ENCODE measurements at regions not wholly inside any gene's neighbourhood (a gene's known extent, or its start where the extent isn't known, plus 50 kb on each side); places are given as distances from the start of the nearest gene placed in this dataset.
"Not testable (repeated sequence)": the region's sequence is repeated elsewhere in the genome, so short reads cannot be mapped to it uniquely, and the experiment has no call there.

DNA sequence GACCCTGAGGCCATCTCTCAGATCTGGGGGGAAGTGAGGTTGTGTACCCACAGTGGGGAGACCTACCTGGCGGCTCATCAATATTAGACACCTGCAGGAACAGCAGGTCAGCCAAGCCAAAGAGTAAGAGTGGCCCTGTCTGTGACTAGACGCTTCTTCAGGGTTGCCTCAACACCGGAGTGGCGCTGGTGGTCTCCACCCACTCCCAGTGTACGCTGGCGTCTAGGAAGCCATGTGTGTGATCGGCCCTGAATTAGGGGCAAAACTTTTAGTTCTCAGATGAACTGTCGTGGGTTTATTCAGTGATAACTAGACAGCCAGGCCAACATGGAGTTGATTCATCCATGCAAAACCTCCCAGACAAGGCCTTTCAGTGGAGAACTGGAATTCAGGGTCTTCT is 229.3 kb upstream of the PLGLB2 start:
- not testable (repeated sequence) for DNase-seq

- not testable (repeated sequence) for DNase-seq
These were observed 228.5 kb upstream of the PLGLB2 start for GRCh38 chr2:87519158-87520011.

- not testable (repeated sequence) for DNase-seq
These were observed 226.8 kb upstream of the PLGLB2 start for GRCh38 chr2:87521057-87521456.

- DNase-seq: not testable (repeated sequence)
These were observed 226.4 kb upstream of the PLGLB2 start for GRCh38 chr2:87521489-87521888.

DNA sequence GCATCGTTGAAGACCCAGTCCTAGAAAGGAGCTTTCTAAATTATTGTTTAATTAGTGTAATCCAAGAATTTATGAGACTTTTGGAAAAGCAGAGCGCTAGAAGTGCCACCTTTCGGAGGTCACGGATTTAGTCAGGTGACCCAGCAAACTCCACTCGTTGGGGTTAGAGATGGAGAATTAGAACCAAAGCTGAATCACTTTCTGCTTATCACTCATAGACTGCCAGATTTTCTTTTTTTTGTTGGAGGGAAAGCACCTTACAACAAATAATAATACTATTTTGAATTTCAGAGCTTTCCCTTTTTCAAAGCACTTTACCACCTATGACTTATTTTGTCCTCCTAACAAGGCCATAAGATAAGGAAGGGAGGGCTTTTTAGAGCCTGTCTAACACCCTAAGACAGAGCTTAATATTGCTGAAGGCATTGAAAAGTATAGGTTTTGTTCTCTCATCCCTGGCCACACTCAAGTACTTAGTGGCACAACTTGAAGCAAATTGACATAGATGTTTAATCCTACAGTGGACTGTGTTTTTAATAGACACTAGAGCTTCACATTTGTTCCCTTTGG is 223.2 kb upstream of the PLGLB2 start:
- DNase-seq: not testable (repeated sequence)

DNA sequence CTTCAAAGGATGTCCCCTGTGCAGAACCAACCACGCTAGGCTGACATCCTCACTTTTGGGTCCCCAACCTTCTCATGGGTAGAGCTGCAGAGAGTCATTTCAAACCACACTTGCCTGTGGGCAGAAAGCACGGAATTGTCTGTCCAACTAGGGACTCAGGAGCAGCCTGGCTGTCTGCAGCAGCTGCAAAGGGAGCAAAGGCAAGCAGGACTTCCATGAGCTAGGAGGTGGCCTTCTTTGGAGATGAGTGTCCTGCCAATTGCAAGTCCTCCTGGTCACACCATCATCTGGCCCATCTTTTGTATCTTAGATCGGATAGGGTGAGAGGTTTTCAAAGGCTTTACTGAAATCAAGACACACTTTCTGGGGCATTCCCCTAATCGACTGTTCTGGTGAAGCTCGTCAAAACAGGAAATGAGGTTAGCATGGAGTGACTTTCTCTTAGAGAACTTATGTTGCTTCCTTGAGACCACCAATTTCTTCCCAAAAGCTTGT is 222.3 kb upstream of the PLGLB2 start:
- not testable (repeated sequence) for DNase-seq

DNA sequence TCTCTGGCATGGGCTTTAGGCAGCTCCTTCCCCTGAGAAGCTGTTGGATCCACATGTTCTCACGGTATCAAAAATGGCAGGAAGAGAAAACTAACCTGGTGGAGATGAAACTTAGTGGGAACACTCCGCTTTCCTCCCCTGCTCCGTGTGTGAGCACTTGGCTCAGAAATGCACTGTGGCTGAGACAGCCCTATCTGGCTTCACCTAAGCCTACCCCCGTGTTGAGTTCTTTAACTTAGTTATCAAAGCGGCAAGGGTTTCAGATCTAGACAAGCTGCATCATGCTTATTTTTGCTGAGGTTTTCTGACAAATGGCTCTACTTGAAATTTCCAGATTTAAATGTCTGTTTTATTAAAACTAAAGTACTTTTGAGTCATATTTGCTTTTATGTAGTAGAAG is 221.6 kb upstream of the PLGLB2 start:
- not testable (repeated sequence) for DNase-seq

DNA sequence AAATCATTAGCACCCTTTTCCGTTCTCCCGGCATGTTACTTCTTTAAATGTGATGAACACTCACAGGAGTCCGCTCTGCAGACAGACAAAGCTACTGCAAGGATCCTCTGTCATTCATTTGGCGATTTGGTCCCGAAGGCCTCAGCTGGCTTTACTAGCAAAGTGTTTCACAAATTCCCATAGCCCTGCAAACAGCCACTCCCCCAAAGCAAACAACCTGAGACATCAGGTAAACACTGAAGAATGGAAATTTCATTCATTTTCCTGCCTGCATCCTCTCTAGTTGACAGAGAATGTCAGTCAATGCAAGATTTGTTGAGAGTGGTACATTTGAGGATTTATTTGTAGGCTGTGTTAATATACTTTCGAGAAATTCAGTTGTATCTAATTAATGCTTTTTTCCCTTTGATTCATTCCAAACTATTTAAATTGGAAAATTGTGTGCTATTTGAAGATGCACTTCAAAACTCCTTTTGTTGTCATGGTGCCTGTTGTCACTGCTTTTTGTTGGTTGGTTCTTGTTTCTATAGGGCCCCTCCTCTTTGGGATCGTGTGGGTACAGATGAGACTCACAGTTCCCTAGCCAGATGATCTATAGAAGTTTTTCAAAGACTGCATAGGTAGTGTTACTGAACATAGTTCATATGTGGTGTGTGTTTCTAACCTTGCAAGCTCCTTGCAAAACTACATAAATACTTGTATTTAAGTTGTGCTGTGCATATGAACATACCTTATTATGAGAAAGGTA is 215.7 kb upstream of the PLGLB2 start:
- not testable (repeated sequence) for DNase-seq

DNA sequence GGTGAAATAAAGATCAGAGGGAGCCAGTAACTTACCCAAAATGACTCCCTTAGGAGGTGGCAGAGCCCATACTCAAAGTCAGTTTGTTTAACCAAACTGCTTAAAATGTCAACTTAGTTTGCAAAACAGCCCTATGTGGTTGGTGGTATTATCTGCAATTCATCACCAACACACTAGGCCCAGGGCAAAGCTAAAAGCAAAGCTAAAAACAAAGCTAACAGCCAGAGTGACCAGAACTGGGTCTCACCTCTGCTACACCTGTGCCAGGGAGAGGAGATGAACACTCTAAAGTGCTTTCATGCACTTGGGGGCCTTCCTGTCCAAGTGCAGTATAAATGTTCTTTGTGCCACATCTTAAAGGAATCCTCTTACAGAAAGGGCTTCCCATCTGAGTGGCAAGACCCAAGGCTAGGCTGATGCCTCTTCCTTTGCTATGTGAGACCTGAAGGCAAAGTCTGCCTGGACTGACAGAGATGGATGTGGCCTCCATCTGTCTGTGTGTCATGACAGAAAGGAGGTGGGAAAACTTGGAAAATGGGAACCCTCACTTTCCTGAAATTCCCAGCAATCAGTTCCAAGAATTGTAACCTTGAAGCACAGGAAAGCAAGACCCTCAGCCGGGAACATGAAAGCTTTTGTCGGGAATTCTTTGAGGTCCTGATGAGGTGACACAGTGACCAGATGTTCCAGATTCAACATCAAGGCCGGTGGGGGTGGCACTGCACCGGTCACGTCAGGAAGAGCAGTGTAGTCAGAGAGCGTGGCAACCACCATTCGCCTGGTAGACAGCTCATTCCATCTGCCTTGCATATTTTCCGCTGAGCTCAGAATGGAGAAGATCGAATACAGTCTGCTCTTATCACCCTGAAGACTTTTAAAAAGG is 214.3 kb upstream of the PLGLB2 start:
- DNase-seq: peak; percentile 28

DNA sequence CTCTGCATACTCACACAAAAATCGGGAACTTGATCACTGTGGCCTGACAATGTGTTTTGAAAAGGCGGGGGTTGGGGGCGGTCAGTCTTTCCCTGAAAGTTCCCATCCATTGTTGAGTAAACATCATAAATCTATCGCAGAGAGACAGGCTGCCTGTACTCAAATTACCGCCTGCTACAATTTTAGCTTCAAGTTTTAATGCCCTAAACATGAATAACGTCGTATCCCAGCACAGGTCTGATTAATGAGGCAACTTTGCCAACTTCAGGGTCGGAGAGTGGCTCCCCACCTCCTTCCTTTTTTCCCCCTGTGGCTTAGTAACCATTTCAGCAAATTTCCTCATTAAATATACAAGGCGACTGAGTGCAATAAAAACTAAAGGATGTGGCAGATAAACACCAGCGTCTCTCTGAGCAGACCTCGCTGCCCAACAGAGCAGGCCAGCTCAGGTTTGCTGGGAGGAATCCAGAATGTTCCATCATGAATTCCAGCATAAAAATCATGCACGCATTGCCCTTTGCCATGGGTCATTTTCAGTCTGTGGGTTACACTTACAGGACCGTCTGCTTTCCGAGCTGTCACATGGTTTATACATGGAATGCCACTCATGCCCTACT is 213.5 kb upstream of the PLGLB2 start:
- not testable (repeated sequence) for DNase-seq

- not testable (repeated sequence) for DNase-seq
These were observed 211.5 kb upstream of the PLGLB2 start for GRCh38 chr2:87536427-87536826.

GRCh38 chr2:87537251-87537671 is 210.6 kb upstream of the PLGLB2 start:
- DNase-seq: not testable (repeated sequence)

DNA sequence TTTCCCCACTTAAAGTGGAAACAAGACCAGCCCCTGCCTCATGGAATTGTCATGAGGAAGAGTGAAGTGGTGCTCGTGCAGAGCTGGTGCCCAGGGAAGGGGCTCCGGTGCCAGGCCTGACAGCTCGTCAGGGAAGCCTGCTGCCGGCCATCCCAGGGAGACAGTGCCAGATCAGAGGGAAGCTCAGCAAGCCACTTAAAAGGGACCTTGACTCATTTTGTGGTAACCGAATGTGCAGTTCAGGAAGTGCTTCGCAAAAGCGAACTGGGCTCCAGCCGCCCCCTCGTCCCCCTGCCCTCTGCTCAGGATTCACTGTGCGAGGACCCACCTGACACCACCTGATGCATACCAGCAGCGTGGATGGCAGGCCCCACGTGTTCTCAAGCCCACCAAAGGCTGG is 209.6 kb upstream of the PLGLB2 start:
- DNase-seq: not testable (repeated sequence)

GRCh38 chr2:87539151-87539943 is 208.5 kb upstream of the PLGLB2 start:
- not testable (repeated sequence) for DNase-seq

DNA sequence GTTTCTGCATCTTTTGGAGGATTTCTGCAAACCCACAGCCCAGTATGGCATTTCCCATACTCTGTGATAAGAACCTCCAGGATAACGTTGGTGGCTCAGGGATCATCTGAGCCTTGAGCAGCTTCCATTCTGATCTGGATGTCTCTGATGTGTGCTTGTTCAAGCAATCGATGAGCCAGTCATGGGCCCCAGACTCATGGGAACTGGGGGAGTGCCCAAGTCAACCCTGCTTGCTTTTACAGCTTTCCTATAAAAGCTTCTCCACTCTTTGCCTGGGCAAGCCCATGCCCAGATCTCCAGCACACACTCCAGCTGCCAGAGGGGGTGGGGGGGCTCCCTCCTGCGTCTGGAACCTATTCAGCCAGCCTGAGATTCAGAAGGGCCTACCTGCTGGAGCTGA is 207.6 kb upstream of the PLGLB2 start:
- not testable (repeated sequence) for DNase-seq

- peak; percentile 2 for DNase-seq
These were observed 205.2 kb upstream of the PLGLB2 start for GRCh38 chr2:87542599-87543174.

- DNase-seq: not testable (repeated sequence)
These were observed 204.1 kb upstream of the PLGLB2 start for GRCh38 chr2:87543797-87544196.

GRCh38 chr2:87547106-87547505 is 200.8 kb upstream of the PLGLB2 start:
- not testable (repeated sequence) for DNase-seq

DNA sequence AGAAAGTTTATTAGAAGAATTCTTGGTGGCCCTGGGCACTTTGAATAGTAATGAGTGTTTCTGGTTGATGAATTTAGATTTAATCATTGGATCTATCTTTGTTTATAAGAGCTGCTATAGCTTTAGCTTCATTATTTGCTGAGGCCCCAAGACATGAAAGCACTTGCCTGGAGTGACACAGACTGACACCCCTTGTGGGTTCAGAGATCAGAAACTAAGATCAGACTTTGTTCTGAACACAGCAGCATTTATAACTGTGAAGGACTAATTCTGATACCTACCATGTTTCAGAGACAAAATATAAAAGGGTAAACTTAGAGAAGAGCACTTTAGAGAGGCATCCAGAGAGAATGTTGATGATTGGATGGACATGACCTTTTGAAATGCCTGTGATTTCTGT is 199.9 kb upstream of the PLGLB2 start:
- not testable (repeated sequence) for DNase-seq

Data from fibroblast of skin of abdomen (primary cell).